ENCODE measurements at regions not wholly inside any gene's neighbourhood (a gene's known extent, or its start where the extent isn't known, plus 50 kb on each side); places are given as distances from the start of the nearest gene placed in this dataset.

DNA sequence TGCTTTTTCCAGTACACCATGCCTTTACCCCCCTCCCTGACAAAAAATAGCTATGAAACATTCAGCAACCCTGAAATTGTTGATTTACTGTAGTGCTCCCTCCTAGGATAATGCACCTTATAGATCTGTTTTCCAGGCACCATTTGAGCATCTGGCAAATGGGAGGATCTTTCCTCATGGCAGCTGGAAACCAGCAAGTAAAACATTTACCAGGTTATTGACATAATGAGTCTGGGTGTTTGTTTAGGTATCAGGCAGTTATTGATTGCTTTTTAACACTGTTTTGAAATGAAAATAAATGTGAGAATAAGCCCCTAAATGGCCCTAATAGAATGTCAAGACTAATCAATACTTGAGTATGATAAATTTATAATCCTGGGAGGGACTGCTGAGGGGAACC, 57.3 kb upstream of the KLF4 start:
- TF ChIP-seq, protein P1, sequence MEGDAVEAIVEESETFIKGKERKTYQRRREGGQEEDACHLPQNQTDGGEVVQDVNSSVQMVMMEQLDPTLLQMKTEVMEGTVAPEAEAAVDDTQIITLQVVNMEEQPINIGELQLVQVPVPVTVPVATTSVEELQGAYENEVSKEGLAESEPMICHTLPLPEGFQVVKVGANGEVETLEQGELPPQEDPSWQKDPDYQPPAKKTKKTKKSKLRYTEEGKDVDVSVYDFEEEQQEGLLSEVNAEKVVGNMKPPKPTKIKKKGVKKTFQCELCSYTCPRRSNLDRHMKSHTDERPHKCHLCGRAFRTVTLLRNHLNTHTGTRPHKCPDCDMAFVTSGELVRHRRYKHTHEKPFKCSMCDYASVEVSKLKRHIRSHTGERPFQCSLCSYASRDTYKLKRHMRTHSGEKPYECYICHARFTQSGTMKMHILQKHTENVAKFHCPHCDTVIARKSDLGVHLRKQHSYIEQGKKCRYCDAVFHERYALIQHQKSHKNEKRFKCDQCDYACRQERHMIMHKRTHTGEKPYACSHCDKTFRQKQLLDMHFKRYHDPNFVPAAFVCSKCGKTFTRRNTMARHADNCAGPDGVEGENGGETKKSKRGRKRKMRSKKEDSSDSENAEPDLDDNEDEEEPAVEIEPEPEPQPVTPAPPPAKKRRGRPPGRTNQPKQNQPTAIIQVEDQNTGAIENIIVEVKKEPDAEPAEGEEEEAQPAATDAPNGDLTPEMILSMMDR (IDR thresholded peaks at IDR 0.05) = no peak
- TF ChIP-seq POLR2A (IDR thresholded peaks at IDR 0.05) (no peak), POLR2AphosphoS5 (IDR thresholded peaks at IDR 0.05; ENCODE audit: insufficient read depth in 1 of 2, low read depth in 1 of 2) (no peak)

All from vagina (tissue), 2 donors.